WTC11 (cell line): ENCODE measurements at regions not wholly inside any gene's neighbourhood (a gene's known extent, or its start where the extent isn't known, plus 50 kb on each side); places are given as distances from the start of the nearest gene placed in this dataset.
"Not testable (repeated sequence)": the region's sequence is repeated elsewhere in the genome, so short reads cannot be mapped to it uniquely, and the experiment has no call there.

Experiments used
- ATAC-seq: fragments of 200-7000 bp; cut with Tn5 transposase; 2 replicates; pipeline ENCODE4 v1.10.0; 2021; ENCODE audit warnings: mild to moderate bottlenecking, moderate library complexity
- CTCF ChIA-PET: fragments of 300-600 bp; sonication (Branson Sonifier 250); formaldehyde crosslinking; loops from one replicate; lab custom pipeline; 2021; ENCODE audit warnings: antibody characterized with exemption; lab: Charles Lee
- POLR2A ChIA-PET: fragments of 350-600 bp; sonication (Branson Sonifier 250); formaldehyde crosslinking; loops from one replicate; lab custom pipeline; 2021; ENCODE audit warnings: antibody characterized with exemption; lab: Charles Lee
- DNase-seq: peaks from one replicate; pipeline ENCODE4 v3.0.0; 2021; ENCODE audit warnings: low spot score
- H3K27ac Mint-ChIP-seq: 2 replicates; pipeline ENCODE4 v1.8.0; 2021; ENCODE audit warnings: mixed read lengths
- H3K27me3 Mint-ChIP-seq: 2 replicates; pipeline ENCODE4 v1.8.0; 2021; ENCODE audit warnings: low read depth, mild to moderate bottlenecking, moderate library complexity, mixed read lengths
- H3K36me3 Mint-ChIP-seq: 2 replicates; pipeline ENCODE4 v1.8.0; 2021; ENCODE audit warnings: mixed read lengths
- H3K4me1 Mint-ChIP-seq: 2 replicates; pipeline ENCODE4 v1.8.0; 2022; ENCODE audit warnings: mixed read lengths
- H3K4me3 Mint-ChIP-seq: 2 replicates; pipeline ENCODE4 v1.8.0; 2021; ENCODE audit warnings: mild to moderate bottlenecking, moderate library complexity, mixed read lengths
- H3K9me3 Mint-ChIP-seq: 2 replicates; pipeline ENCODE4 v1.8.0; 2021; ENCODE audit warnings: mixed read lengths
- AFF4 ChIP-seq: sonication (generic); formaldehyde crosslinking; IDR thresholded peaks from 2 replicates; pipeline ENCODE4 v1.8.1; 2023; ENCODE audit warnings: mild to moderate bottlenecking, missing genetic modification reagents, borderline replicate concordance
- ARID4B ChIP-seq: sonication (generic); formaldehyde crosslinking; IDR thresholded peaks from 2 replicates; pipeline ENCODE4 v1.8.0; 2023; ENCODE audit warnings: missing genetic modification reagents, mild to moderate bottlenecking, borderline replicate concordance
- ATF1 ChIP-seq: sonication (generic); formaldehyde crosslinking; IDR thresholded peaks from 2 replicates; pipeline ENCODE4 v1.8.1; 2023; ENCODE audit warnings: mild to moderate bottlenecking, moderate library complexity, missing genetic modification reagents
- CREB1 ChIP-seq: sonication (generic); formaldehyde crosslinking; IDR thresholded peaks from 2 replicates; pipeline ENCODE4 v1.8.0; 2023; ENCODE audit warnings: mild to moderate bottlenecking, missing genetic modification reagents
- ETV6 ChIP-seq: sonication (generic); formaldehyde crosslinking; IDR thresholded peaks from 2 replicates; pipeline ENCODE4 v1.8.1; 2022; ENCODE audit warnings: mild to moderate bottlenecking, missing genetic modification reagents
- HMGXB4 ChIP-seq: sonication (generic); formaldehyde crosslinking; IDR thresholded peaks from 2 replicates; pipeline ENCODE4 v1.8.1; 2023; ENCODE audit warnings: mild to moderate bottlenecking, moderate library complexity, missing genetic modification reagents
- MYBL2 ChIP-seq: sonication (generic); formaldehyde crosslinking; IDR thresholded peaks from 2 replicates; pipeline ENCODE4 v1.8.1; 2023; ENCODE audit warnings: mild to moderate bottlenecking, moderate library complexity, missing genetic modification reagents
- NFE2L1 ChIP-seq: sonication (generic); formaldehyde crosslinking; IDR thresholded peaks from 2 replicates; pipeline ENCODE4 v1.8.1; 2023; ENCODE audit warnings: missing genetic modification reagents
- ZBTB43 ChIP-seq: sonication (generic); formaldehyde crosslinking; IDR thresholded peaks from 2 replicates; pipeline ENCODE4 v1.8.1; 2023; ENCODE audit warnings: mild to moderate bottlenecking, missing genetic modification reagents
- ZSCAN18 ChIP-seq: fragments of 250-450 bp; sonication (Bioruptor Pico); IDR thresholded peaks from 2 replicates; pipeline ENCODE4 v2.1.2; 2022; ENCODE audit warnings: mild to moderate bottlenecking, moderate library complexity
- TF ChIP-seq, protein P1 (sequence below): sonication (generic); formaldehyde crosslinking; IDR thresholded peaks from 2 replicates; pipeline ENCODE4 v1.8.1; 2022; ENCODE audit warnings: missing genetic modification reagents, borderline replicate concordance
- TF ChIP-seq, protein P2 (sequence below): sonication (generic); formaldehyde crosslinking; IDR thresholded peaks from 2 replicates; pipeline ENCODE4 v1.8.1; 2022; ENCODE audit warnings: mild to moderate bottlenecking, moderate library complexity, missing genetic modification reagents

DNA sequence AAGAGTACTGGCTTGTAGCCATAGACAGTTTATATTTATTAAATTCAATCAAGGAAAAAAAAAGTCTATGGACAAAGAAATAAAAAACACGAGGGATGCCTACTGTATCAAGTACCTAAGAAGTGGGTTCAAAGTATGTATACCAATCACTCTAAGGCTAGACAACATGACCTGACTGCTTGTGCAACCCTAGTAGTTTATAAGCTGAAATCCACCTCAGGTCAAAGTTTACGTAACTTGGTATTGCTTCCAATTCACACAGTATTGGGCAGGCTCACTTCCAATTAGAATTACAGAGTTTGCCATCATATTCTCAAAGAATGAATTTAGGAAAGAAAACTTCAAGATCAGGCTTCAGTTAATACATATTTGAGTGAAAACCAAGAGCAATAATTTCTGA is 657.8 kb downstream of the DACH1 start (continued):
- TF ChIP-seq, protein P1, sequence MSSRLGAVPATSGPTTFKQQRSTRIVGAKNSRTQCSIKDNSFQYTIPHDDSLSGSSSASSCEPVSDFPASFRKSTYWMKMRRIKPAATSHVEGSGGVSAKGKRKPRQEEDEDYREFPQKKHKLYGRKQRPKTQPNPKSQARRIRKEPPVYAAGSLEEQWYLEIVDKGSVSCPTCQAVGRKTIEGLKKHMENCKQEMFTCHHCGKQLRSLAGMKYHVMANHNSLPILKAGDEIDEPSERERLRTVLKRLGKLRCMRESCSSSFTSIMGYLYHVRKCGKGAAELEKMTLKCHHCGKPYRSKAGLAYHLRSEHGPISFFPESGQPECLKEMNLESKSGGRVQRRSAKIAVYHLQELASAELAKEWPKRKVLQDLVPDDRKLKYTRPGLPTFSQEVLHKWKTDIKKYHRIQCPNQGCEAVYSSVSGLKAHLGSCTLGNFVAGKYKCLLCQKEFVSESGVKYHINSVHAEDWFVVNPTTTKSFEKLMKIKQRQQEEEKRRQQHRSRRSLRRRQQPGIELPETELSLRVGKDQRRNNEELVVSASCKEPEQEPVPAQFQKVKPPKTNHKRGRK: no peak
- no peak for TF ChIP-seq HMGXB4 (CRISPR knock-in tag)
- no peak for TF ChIP-seq ATF1 (CRISPR knock-in tag)
- no peak for TF ChIP-seq CREB1
- no peak for TF ChIP-seq ETV6 (CRISPR knock-in tag)
- no peak for TF ChIP-seq AFF4 (CRISPR knock-in tag)
- no peak for TF ChIP-seq ZSCAN18 (CRISPR knock-in tag)
- TF ChIP-seq ARID4B (CRISPR knock-in tag): no peak
- TF ChIP-seq, protein P2, sequence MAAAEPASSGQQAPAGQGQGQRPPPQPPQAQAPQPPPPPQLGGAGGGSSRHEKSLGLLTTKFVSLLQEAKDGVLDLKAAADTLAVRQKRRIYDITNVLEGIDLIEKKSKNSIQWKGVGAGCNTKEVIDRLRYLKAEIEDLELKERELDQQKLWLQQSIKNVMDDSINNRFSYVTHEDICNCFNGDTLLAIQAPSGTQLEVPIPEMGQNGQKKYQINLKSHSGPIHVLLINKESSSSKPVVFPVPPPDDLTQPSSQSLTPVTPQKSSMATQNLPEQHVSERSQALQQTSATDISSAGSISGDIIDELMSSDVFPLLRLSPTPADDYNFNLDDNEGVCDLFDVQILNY (CRISPR knock-in tag): no peak
- no peak for TF ChIP-seq ZBTB43 (CRISPR knock-in tag)
- no peak for TF ChIP-seq MYBL2 (CRISPR knock-in tag)
- TF ChIP-seq NFE2L1 (CRISPR knock-in tag): no peak

DNA sequence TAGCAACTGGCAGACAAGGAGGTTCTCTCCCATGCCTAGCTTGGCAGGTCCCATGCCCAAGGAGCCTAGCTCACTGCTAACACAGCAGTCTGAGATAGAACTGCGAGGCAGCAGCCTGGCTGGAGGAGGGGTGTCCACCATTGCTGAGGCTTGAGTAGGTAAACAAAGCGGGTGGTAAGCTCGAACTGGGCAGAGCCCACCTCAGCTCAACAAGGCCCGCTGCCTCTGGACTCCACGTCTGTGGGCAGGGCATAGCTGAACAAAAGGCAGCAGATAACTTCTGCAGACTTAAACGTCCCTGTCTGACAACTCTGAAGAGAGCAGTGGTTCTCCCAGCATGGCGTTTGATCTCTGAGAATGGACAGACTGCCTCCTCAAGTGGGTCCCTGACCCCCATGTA is 682.4 kb downstream of the DACH1 start:
- CTCF ChIA-PET, POLR2A ChIA-PET: not testable (repeated sequence)

DNA sequence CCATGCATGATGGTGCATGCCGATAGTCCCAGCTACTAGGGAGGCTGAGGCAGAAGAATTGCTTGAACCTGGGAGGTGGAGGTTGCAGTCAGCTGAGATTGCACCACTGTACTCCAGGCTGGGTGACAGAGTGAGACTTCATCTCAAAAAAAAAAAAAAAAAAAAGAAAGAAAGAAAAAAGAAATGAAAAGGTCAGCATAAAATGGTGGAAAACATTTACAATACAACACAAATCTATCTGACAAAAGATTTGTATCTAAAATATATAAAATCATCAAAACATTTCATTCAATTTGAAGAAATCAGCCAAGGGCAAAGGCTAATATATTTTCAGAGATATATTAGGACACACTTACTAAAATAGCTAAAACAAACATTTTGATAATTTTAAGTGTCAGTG is 683.7 kb downstream of the DACH1 start:
- H3K36me3 Mint-ChIP-seq, H3K4me1 Mint-ChIP-seq, H3K27ac Mint-ChIP-seq, DNase-seq, CTCF ChIA-PET, POLR2A ChIA-PET, ATAC-seq, H3K27me3 Mint-ChIP-seq, H3K4me3 Mint-ChIP-seq: not testable (repeated sequence)
- peaks cover 25% of the 10 kb centered on the region for H3K9me3 Mint-ChIP-seq

More for the DNA sequence above, 682.4 kb downstream of the DACH1 start:
- peaks cover 25% of the 10 kb centered on the region for H3K9me3 Mint-ChIP-seq
- H3K36me3 Mint-ChIP-seq, DNase-seq, H3K4me1 Mint-ChIP-seq, H3K27ac Mint-ChIP-seq, H3K27me3 Mint-ChIP-seq, ATAC-seq, H3K4me3 Mint-ChIP-seq: not testable (repeated sequence)
